Astrocyte (in vitro differentiated cells and primary cell): ENCODE measurements at regions not wholly inside any gene's neighbourhood (a gene's known extent, or its start where the extent isn't known, plus 50 kb on each side); places are given as distances from the start of the nearest gene placed in this dataset.

Experiments used
- DNase-seq: peaks from one replicate; pipeline ENCODE4 v3.0.0-alpha.2; 2010; ENCODE audit warnings: low read depth
- FAIRE-seq: peaks from 2 replicates; lab custom pipeline; 2011; peaks lifted over from hg19 to GRCh38; lab: Jason Lieb, UNC
- H2AFZ ChIP-seq: 2 replicates; pipeline ENCODE4 v1.6.0; 2012; ENCODE audit warnings: low read depth, low read length, inconsistent platforms
- H3K27ac ChIP-seq: 2 replicates; pipeline ENCODE4 v1.5.1; 2011; ENCODE audit warnings: low read depth, low read length, inconsistent platforms
- H3K27me3 ChIP-seq: 2 replicates; pipeline ENCODE4 v1.6.0; 2011; ENCODE audit warnings: low read length, inconsistent platforms; ENCODE audit not compliant: insufficient read depth
- H3K36me3 ChIP-seq: 2 replicates; pipeline ENCODE4 v1.5.1; 2011; ENCODE audit warnings: low read length, inconsistent platforms; ENCODE audit not compliant: insufficient read depth
- H3K4me1 ChIP-seq: 2 replicates; pipeline ENCODE4 v1.5.1; 2011; ENCODE audit warnings: low read length, inconsistent platforms; ENCODE audit not compliant: insufficient read depth
- H3K4me2 ChIP-seq: 2 replicates; pipeline ENCODE4 v1.6.0; 2012; ENCODE audit warnings: low read length, inconsistent platforms
- H3K4me3 ChIP-seq: 2 replicates; pipeline ENCODE4 v1.5.1; 2011; ENCODE audit warnings: low read depth, mild to moderate bottlenecking, low read length, inconsistent platforms; ENCODE audit not compliant: insufficient read depth
- H3K79me2 ChIP-seq: 2 replicates; pipeline ENCODE4 v1.6.0; 2012; ENCODE audit warnings: mild to moderate bottlenecking, low read length, inconsistent platforms; ENCODE audit not compliant: insufficient read depth
- H3K9ac ChIP-seq: 2 replicates; pipeline ENCODE4 v1.6.0; 2012; ENCODE audit warnings: mild to moderate bottlenecking, low read length, inconsistent platforms
- H3K9me3 ChIP-seq: 2 replicates; pipeline ENCODE4 v1.5.1; 2012; ENCODE audit warnings: low read depth, mild to moderate bottlenecking, low read length, inconsistent platforms; ENCODE audit not compliant: insufficient read depth
- H4K20me1 ChIP-seq: 2 replicates; pipeline ENCODE4 v1.6.0; 2012; ENCODE audit warnings: low read length, inconsistent platforms; ENCODE audit not compliant: insufficient read depth
- H3K27ac Mint-ChIP-seq: one replicate; pipeline ENCODE4 v1.8.0; 2021; ENCODE audit warnings: mild to moderate bottlenecking, mixed read lengths; ENCODE audit not compliant: unreplicated experiment
- H3K27me3 Mint-ChIP-seq: one replicate; pipeline ENCODE4 v1.8.0; 2021; ENCODE audit warnings: low read depth, mixed read lengths; ENCODE audit not compliant: unreplicated experiment
- H3K36me3 Mint-ChIP-seq: one replicate; pipeline ENCODE4 v1.8.0; 2021; ENCODE audit warnings: low read depth, mixed read lengths; ENCODE audit not compliant: unreplicated experiment
- H3K4me1 Mint-ChIP-seq: one replicate; pipeline ENCODE4 v1.8.0; 2021; ENCODE audit warnings: low read depth, mixed read lengths; ENCODE audit not compliant: unreplicated experiment
- H3K4me3 Mint-ChIP-seq: one replicate; pipeline ENCODE4 v1.8.0; 2021; ENCODE audit warnings: mild to moderate bottlenecking, moderate library complexity, mixed read lengths; ENCODE audit not compliant: unreplicated experiment
- H3K9me3 Mint-ChIP-seq: one replicate; pipeline ENCODE4 v1.8.0; 2021; ENCODE audit warnings: mild to moderate bottlenecking, mixed read lengths; ENCODE audit not compliant: unreplicated experiment
- EZH2 ChIP-seq: IDR thresholded peaks from 2 replicates; pipeline ENCODE4 v1.6.1; 2012; ENCODE audit warnings: mild to moderate bottlenecking, low read length, inconsistent platforms; ENCODE audit not compliant: insufficient read depth
- TF ChIP-seq, protein P1 (sequence below): IDR thresholded peaks from 2 replicates; pipeline ENCODE4 v1.5.1; 2011; ENCODE audit warnings: low read depth, mild to moderate bottlenecking, inconsistent platforms, low read length, moderate library complexity; ENCODE audit not compliant: insufficient read depth

DNA sequence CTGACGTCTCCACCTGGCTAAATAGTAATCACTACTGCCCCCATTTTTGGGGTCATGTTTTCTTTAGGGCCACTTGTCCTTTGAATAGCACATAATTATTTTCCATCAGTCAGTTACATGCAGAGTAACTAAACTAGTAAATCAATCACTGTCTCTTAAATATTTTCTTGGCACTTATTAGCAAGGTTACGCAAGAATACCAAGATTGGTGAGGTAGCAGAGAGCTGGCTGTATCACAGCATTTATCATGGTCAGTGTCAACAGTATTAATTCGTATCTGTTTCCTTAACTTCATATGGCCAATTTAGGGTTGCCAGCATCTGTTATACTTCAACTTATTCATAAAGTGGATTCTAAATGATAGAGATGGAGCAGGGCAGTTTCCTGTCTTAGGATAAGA is 346.8 kb upstream of the FAM174A start:
- Mint-ChIP-seq H3K27ac (no peak overlapping the region), H3K9me3 (no peaks in the 10 kb centered on the region), H3K36me3 (no peaks in the 10 kb centered on the region)

DNA sequence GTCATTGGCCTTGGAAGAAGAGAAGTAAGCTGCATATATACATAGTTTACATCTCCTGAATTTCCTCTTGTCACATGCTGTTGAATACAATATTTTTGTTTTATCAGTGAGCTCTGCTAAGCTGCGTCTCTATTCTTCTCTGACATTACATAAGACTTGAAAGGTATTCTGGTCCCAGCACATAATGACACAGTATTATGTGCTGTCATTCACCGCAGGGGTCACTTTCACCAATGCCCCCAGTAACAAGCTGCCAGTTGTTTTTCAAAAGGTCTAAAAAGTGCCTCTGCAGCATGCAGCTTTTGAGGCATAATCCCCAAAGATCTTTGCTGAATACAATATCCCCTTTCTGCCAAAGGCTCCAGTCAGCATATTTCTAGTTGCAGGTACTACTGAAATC is 349.0 kb upstream of the FAM174A start:
- Histone ChIP-seq H3K4me3 (no peak overlapping the region), H3K4me2 (no peak overlapping the region), H4K20me1 (no peaks in the 10 kb centered on the region), H3K79me2 (no peaks in the 10 kb centered on the region), H3K9ac (no peak overlapping the region), H3K4me1 (no peaks in the 10 kb centered on the region), H2AFZ (no peak overlapping the region), H3K27me3 (no peaks in the 10 kb centered on the region), H3K27ac (no peak overlapping the region), H3K9me3 (no peaks in the 10 kb centered on the region), H3K36me3 (no peaks in the 10 kb centered on the region)
- Mint-ChIP-seq H3K4me1 (no peaks in the 10 kb centered on the region), H3K27me3 (no peaks in the 10 kb centered on the region), H3K27ac (no peak overlapping the region), H3K9me3 (no peaks in the 10 kb centered on the region), H3K36me3 (no peaks in the 10 kb centered on the region), H3K4me3 (no peak overlapping the region)
- FAIRE-seq (no peak), DNase-seq (no peak)
- TF ChIP-seq, protein P1, sequence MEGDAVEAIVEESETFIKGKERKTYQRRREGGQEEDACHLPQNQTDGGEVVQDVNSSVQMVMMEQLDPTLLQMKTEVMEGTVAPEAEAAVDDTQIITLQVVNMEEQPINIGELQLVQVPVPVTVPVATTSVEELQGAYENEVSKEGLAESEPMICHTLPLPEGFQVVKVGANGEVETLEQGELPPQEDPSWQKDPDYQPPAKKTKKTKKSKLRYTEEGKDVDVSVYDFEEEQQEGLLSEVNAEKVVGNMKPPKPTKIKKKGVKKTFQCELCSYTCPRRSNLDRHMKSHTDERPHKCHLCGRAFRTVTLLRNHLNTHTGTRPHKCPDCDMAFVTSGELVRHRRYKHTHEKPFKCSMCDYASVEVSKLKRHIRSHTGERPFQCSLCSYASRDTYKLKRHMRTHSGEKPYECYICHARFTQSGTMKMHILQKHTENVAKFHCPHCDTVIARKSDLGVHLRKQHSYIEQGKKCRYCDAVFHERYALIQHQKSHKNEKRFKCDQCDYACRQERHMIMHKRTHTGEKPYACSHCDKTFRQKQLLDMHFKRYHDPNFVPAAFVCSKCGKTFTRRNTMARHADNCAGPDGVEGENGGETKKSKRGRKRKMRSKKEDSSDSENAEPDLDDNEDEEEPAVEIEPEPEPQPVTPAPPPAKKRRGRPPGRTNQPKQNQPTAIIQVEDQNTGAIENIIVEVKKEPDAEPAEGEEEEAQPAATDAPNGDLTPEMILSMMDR, result no peak
- no peak for TF ChIP-seq EZH2

More for the DNA sequence above, 346.8 kb upstream of the FAM174A start:
- FAIRE-seq (no peak), DNase-seq (peak; percentile 45)
- no peaks in the 10 kb centered on the region for H3K36me3 ChIP-seq
- Mint-ChIP-seq H3K4me1 (no peaks in the 10 kb centered on the region), H3K4me3 (no peak overlapping the region), H3K27me3 (no peaks in the 10 kb centered on the region)
- no peak overlapping the region for H3K9ac ChIP-seq
- H3K79me2 ChIP-seq, result no peaks in the 10 kb centered on the region
- TF ChIP-seq, protein P1, result no peak
- no peak for TF ChIP-seq EZH2
- no peak overlapping the region for H3K4me3 ChIP-seq
- no peak overlapping the region for H2AFZ ChIP-seq
- no peak overlapping the region for H3K27ac ChIP-seq
- H3K4me2 ChIP-seq, result no peak overlapping the region
- no peaks in the 10 kb centered on the region for H4K20me1 ChIP-seq
- H3K9me3 ChIP-seq, result no peaks in the 10 kb centered on the region
- H3K27me3 ChIP-seq, result no peaks in the 10 kb centered on the region
- H3K4me1 ChIP-seq, result no peaks in the 10 kb centered on the region

DNA sequence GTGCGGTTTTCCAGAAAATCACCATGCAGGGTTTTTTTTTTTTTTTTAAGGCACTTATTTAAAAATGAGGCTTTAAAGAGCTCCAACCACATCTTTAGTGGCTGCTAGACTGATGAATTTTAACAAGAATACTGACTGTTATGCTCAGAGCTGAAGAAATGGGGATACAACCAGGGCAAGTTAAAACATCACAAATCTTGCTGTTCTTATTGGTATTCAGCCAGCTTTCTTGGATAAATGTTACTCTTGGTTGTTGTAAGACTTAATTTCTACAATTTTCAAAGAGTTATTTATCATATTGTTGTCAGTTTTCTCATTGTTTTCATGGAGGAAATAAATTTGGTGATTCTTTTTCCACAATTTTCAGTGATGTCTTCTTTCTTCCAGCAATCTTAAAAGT is 352.8 kb upstream of the FAM174A start:
- Histone ChIP-seq H3K9me3 (no peaks in the 10 kb centered on the region), H3K9ac (no peak overlapping the region), H4K20me1 (no peaks in the 10 kb centered on the region), H3K4me2 (no peak overlapping the region), H3K36me3 (no peaks in the 10 kb centered on the region), H3K27me3 (no peaks in the 10 kb centered on the region), H2AFZ (no peak overlapping the region), H3K79me2 (no peaks in the 10 kb centered on the region), H3K4me1 (no peaks in the 10 kb centered on the region), H3K27ac (no peak overlapping the region), H3K4me3 (no peak overlapping the region)
- TF ChIP-seq, protein P1, result no peak
- TF ChIP-seq EZH2, result no peak
- no peak for FAIRE-seq
- H3K9me3 Mint-ChIP-seq, result no peaks in the 10 kb centered on the region
- no peak overlapping the region for H3K4me3 Mint-ChIP-seq
- H3K27me3 Mint-ChIP-seq, result no peaks in the 10 kb centered on the region
- H3K36me3 Mint-ChIP-seq, result no peaks in the 10 kb centered on the region
- H3K4me1 Mint-ChIP-seq, result no peaks in the 10 kb centered on the region
- H3K27ac Mint-ChIP-seq, result no peak overlapping the region
- DNase-seq, result no peak
